IgD-negative memory B cell (primary cell): ENCODE measurements at regions not wholly inside any gene's neighbourhood (a gene's known extent, or its start where the extent isn't known, plus 50 kb on each side); places are given as distances from the start of the nearest gene placed in this dataset.
"Not testable (repeated sequence)": the region's sequence is repeated elsewhere in the genome, so short reads cannot be mapped to it uniquely, and the experiment has no call there.

Experiments
- H3K27ac Mint-ChIP-seq, 3 donors: one replicate each; pipeline ENCODE4 v1.8.0; 2020 to 2022; ENCODE audit warnings: mild to moderate bottlenecking in 3 of 3, mixed read lengths in 3 of 3, moderate library complexity in 1 of 3
- H3K27me3 Mint-ChIP-seq: one replicate; pipeline ENCODE4 v1.8.0; 2021; ENCODE audit warnings: mixed read lengths
- H3K36me3 Mint-ChIP-seq: one replicate; pipeline ENCODE4 v1.8.0; 2020; ENCODE audit warnings: mild to moderate bottlenecking, mixed read lengths
- H3K4me1 Mint-ChIP-seq, 3 donors: one replicate each; pipeline ENCODE4 v1.8.0; 2020 to 2022; ENCODE audit warnings: mixed read lengths in 3 of 3, mild to moderate bottlenecking in 1 of 3
- H3K4me3 Mint-ChIP-seq, 4 donors: one replicate each; pipeline ENCODE4 v1.8.0; 2020 to 2022; ENCODE audit warnings: mild to moderate bottlenecking in 4 of 4, mixed read lengths in 4 of 4, moderate library complexity in 3 of 4
- H3K9me3 Mint-ChIP-seq, 3 donors: one replicate each; pipeline ENCODE4 v1.8.0; 2020 to 2021; ENCODE audit warnings: mixed read lengths in 3 of 3, mild to moderate bottlenecking in 1 of 3

DNA sequence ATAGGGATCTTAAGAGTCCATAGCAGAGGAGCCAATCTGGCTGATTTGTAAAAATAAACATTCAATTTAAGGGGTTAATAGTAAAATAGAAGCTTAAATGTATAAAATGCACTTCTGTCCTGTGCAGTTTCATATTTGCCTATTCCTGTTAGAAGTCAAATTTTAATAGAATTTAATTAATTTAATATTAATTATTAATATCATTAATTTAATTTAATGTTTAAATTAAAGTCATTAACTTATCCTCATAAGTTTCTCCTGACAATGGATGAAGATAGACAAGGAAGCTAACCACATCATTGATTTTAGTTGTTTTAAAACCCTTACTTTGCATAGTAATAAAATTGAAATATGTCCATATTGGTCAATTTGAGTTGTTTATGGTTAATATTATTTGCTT is 1096.2 kb upstream of the EPHA6 start:
- Mint-ChIP-seq H3K27me3 (no peaks in the 10 kb centered on the region), H3K9me3 (no peaks in the 10 kb centered on the region), H3K36me3 (no peaks in the 10 kb centered on the region), H3K4me3 (no peak overlapping the region), H3K4me1 (no peaks in the 10 kb centered on the region), H3K27ac (no peak overlapping the region)

DNA sequence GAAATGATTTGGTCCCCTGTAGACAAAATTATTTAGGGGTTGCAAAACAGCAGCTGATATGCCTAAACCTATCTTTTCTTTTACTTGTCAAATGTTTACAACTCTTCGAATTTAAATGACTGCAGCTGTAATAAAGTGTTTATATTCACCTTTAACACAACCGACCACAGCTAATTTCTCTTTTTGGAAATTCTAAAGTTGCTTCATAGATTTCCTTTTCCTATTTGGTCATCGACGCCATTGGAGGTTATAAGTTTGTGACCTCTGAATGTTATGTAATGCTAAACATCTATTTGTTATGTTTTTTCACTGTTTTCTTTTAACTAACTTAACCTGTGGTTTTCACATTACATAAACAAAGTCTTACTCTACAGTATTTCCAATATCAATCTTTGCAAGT is 1094.9 kb upstream of the EPHA6 start:
- Mint-ChIP-seq H3K9me3 (no peaks in the 10 kb centered on the region), H3K27me3 (no peaks in the 10 kb centered on the region), H3K27ac (no peak overlapping the region), H3K4me3 (no peak overlapping the region), H3K4me1 (no peaks in the 10 kb centered on the region), H3K36me3 (no peaks in the 10 kb centered on the region)

DNA sequence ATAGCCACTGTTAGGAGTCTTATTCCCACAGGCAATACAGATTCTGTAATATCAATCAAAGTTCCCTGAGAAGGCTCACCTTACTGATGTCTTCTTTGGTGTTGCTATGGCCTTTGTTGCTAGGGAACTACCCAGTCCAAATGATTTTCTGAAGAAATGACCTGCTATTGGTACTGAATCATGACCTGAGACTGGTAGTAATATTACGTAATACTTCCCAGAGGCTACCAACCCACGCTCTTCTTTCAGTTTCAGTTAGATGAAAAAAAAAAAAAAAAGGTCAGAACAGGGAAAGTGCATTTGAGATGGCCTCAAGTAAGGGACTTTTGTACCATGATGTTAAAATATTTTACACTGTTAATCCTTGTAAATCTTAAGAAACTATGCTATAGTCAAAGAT is 1092.5 kb upstream of the EPHA6 start:
- Mint-ChIP-seq H3K36me3 (no peaks in the 10 kb centered on the region), H3K4me3 (no peak overlapping the region), H3K27ac (no peak overlapping the region), H3K9me3 (no peaks in the 10 kb centered on the region), H3K4me1 (no peaks in the 10 kb centered on the region), H3K27me3 (no peaks in the 10 kb centered on the region)

DNA sequence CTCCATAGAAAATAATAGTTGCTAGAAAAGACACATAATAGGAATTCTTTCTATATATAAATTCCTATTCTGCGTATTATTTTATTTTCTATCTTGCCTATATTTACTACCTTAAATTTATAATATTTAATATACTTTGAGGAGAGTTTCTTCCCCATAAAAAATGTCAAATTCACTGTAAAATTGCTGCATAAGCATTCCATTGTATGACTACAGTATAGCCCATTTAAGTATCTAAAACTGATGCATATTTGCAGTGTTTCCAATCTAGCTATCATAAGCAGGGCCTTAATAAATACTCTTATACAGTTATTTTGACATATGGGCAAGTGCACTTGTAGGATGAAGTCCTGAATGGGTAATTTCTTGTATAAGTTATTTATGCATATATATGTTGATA is 1088.6 kb upstream of the EPHA6 start:
- Mint-ChIP-seq H3K9me3 (peaks cover 0 to 4% (median 0%) of the 10 kb centered on the region in 3 donors), H3K4me3 (no peak overlapping the region), H3K4me1 (no peaks in the 10 kb centered on the region), H3K36me3 (no peaks in the 10 kb centered on the region), H3K27me3 (no peaks in the 10 kb centered on the region), H3K27ac (no peak overlapping the region)

DNA sequence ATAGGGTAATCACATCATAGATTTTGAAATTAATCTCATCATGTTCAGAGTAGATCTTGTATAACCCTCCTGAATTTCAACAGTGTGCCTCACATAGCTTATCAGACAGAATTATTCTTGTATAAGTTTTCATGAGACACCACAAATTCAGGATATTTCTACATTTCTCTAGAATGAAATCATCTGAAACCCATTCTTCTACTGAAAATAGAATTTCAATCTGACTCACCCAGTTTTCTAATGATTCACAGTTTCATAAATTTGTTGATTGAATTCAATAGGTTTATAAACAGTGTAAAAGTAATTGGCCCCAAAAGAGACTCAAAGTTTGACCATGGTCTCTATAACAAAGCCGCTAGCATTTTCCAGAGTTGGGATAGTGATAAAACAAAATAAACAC is 1082.6 kb upstream of the EPHA6 start:
- no peaks in the 10 kb centered on the region for H3K4me1 Mint-ChIP-seq
- H3K9me3 Mint-ChIP-seq, result peaks cover 0 to 4% (median 0%) of the 10 kb centered on the region in 3 donors
- H3K36me3 Mint-ChIP-seq, result no peaks in the 10 kb centered on the region
- H3K27me3 Mint-ChIP-seq, result no peaks in the 10 kb centered on the region
- H3K4me3 Mint-ChIP-seq, result no peak overlapping the region
- no peak overlapping the region for H3K27ac Mint-ChIP-seq

DNA sequence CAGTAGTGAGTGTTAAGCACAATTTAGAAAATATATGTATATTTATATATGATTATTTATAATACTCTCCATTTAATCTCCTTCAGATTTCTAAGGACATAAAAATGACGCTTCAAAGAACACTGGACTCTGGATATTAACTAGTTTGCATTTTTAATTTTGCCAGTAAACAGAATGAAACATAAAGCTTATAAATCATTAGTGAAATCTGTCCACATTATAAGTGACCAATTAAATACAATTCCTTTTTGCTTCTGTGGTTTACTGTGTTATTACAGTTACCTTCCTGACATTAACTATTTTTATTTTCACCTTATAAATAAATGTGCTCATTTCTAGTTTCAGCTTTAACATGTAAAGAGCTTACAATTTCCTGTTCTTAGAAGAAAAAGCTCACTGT is 1081.1 kb upstream of the EPHA6 start:
- peaks cover 0 to 4% (median 0%) of the 10 kb centered on the region in 3 donors for H3K9me3 Mint-ChIP-seq
- no peaks in the 10 kb centered on the region for H3K4me1 Mint-ChIP-seq
- no peak overlapping the region for H3K4me3 Mint-ChIP-seq
- no peaks in the 10 kb centered on the region for H3K36me3 Mint-ChIP-seq
- H3K27me3 Mint-ChIP-seq, result no peaks in the 10 kb centered on the region
- H3K27ac Mint-ChIP-seq, result no peak overlapping the region

DNA sequence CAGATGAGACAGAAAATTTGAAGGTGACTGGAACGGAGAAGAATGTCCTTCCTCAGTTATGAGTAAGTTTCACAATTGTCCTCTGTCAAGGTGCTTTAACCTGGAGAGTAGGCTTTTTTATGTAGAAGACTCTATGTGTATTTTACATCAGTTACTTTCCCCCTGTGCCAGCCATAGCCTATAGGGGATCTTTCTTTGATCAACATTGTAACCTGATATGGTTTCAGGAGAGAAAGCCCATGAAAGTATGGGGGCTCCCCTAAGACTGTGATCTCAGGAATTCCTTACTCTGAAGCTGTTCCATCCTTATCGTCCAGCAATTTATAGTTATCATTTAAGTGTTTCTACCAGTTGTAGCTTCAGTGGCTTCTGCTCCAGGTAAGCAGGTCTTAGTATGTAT is 1076.3 kb upstream of the EPHA6 start:
- Mint-ChIP-seq H3K27ac (no peak overlapping the region), H3K4me1 (no peaks in the 10 kb centered on the region), H3K36me3 (no peaks in the 10 kb centered on the region), H3K27me3 (no peaks in the 10 kb centered on the region), H3K4me3 (no peak overlapping the region), H3K9me3 (peaks cover 0 to 4% (median 3%) of the 10 kb centered on the region in 3 donors)

DNA sequence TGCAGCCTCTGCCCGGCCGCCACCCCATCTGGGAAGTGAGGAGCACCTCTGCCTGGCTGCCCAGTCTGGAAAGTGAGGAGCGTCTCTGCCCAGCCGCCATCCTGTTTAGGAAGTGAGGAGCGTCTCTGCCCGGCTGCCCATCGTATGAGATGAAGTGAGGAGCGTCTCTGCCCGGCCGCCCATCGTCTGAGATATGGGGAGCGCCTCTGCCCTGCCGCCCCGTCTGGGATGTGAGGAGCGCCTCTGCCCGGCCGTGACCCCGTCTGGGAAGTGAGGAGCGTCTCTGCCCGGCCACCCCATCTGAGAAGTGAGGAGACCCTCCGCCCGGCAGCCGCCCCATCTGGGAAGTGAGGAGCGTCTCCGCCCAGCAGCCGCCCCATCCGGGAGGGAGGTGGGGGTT is 1069.5 kb upstream of the EPHA6 start:
- not testable (repeated sequence) for H3K4me3 Mint-ChIP-seq, H3K9me3 Mint-ChIP-seq

DNA sequence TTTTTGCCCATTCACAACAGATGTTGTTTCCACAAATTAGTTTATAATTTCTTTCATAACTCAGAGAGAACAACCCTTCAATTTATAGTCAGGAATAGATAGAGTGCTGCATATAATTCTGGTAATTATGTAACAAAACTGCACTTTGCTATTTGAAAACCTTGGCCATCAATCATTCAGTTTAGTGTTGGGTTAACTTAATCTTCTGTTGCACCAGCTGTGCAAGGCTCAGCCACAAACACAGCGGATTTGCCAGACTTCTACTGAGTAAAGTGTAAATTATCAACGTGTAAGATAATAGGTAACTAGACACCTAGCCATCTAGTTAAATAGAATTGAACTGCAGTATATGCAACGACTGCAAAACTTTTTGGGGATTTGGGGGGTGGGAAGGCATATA is 1064.3 kb upstream of the EPHA6 start:
- Mint-ChIP-seq H3K4me1 (no peaks in the 10 kb centered on the region), H3K27ac (no peak overlapping the region), H3K9me3 (peaks cover 0 to 4% (median 0%) of the 10 kb centered on the region in 3 donors), H3K36me3 (no peaks in the 10 kb centered on the region), H3K27me3 (no peaks in the 10 kb centered on the region), H3K4me3 (no peak overlapping the region)

More for the DNA sequence above, 1069.5 kb upstream of the EPHA6 start:
- not testable (repeated sequence) for H3K4me1 Mint-ChIP-seq, H3K36me3 Mint-ChIP-seq, H3K27ac Mint-ChIP-seq, H3K27me3 Mint-ChIP-seq

DNA sequence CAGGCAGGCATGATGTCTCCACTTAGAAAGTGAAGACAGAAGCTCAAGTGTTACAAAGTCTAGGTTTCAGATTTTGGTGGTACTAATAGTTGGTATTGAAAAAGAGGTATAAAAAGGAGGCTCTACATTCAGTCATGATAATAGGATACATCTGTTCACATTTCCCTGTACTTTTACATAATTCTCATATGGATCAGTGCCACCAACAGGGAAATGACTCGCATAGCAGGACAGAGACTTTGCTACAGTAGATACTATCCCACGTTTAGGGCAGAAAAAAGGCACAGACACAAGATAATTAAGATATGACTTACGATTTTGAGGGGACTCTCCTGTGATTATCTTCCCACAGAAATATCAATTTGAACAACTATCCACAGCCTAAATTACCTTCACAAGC is 1062.9 kb upstream of the EPHA6 start:
- H3K4me1 Mint-ChIP-seq, result no peaks in the 10 kb centered on the region
- no peak overlapping the region for H3K4me3 Mint-ChIP-seq
- H3K27me3 Mint-ChIP-seq, result no peaks in the 10 kb centered on the region
- H3K9me3 Mint-ChIP-seq, result peaks cover 0 to 4% (median 0%) of the 10 kb centered on the region in 3 donors
- H3K36me3 Mint-ChIP-seq, result no peaks in the 10 kb centered on the region
- H3K27ac Mint-ChIP-seq, result no peak overlapping the region

DNA sequence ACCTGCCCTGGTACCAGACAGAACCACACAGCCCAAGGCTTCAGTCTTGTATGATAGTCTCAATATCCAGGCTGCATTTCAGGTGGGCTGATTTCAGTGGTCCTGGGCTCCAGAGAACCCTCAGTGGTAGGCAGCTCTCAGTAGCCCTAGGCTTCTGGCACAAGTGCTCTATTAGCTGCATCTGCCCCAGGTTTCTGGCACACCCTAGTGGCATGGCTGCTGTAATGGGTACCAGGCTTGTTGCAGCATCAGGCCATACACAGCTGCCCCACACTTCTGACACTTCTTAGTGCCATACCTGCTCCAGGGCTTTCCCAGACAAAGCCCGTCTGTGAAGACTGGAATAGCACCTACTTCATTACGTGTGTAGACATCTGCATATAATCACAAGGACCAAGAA is 1062.2 kb upstream of the EPHA6 start:
- Mint-ChIP-seq H3K27me3 (no peaks in the 10 kb centered on the region), H3K36me3 (no peaks in the 10 kb centered on the region), H3K9me3 (peaks cover 0 to 4% (median 0%) of the 10 kb centered on the region in 3 donors), H3K4me1 (no peaks in the 10 kb centered on the region), H3K27ac (no peak overlapping the region), H3K4me3 (no peak overlapping the region)

DNA sequence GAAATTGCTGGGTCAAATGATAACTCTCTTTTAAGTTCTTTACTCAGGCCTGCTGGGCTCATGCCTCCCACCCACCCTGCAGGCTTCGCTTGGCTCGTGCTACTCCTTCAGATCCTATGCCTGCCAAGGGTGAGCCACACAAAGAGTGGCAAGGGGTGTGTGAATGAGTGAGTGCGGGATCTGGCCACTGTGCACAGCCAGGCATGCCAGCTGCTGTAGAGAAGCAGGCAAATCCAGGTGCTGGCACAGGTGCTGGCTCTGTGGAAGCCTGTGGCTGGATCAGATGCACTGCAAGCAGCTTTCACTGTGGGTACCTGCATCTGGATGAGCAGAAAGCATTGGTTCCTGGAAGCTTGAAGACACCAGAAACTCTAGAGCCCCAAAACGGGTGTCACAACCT is 1055.7 kb upstream of the EPHA6 start:
- Mint-ChIP-seq H3K4me3 (no peak overlapping the region), H3K36me3 (no peaks in the 10 kb centered on the region), H3K4me1 (no peaks in the 10 kb centered on the region), H3K9me3 (peaks cover 0 to 10% (median 0%) of the 10 kb centered on the region in 3 donors), H3K27me3 (no peaks in the 10 kb centered on the region), H3K27ac (no peak overlapping the region)

DNA sequence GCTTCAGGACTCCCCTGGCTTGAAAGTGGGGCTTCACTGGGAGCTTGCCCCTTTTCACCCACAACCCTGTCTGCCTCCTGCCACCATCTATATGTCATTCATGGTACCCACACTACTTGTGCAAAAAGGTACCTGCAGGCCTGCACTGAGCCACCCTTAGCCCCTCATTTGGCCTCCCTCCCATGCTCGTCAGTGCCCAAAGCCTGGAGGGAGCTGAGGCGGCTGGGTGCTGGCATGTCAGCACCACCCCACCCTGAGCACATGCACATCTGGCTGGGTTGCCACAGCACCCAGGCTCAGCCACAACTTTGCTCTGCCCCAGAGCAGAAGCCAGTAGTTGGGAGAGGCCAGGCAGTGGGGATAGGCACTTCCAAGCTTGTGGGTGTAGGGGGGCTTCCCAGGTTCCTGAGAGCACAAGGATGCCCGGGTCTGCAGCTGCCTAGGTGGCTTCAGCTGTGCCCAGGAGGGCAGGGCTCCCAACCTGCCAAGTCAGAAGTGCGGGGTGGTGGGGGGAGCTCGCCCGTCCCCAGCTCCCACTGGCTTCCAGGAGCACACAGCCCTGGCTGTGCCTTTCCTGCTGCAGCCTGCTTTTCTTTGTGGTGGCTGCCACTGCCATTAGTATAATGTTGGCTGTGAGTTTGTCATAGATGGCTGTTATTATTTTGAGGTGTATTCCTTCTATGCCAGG is 1054.6 kb upstream of the EPHA6 start:
- Mint-ChIP-seq H3K36me3 (no peaks in the 10 kb centered on the region), H3K27me3 (no peaks in the 10 kb centered on the region), H3K27ac (no peak overlapping the region)

DNA sequence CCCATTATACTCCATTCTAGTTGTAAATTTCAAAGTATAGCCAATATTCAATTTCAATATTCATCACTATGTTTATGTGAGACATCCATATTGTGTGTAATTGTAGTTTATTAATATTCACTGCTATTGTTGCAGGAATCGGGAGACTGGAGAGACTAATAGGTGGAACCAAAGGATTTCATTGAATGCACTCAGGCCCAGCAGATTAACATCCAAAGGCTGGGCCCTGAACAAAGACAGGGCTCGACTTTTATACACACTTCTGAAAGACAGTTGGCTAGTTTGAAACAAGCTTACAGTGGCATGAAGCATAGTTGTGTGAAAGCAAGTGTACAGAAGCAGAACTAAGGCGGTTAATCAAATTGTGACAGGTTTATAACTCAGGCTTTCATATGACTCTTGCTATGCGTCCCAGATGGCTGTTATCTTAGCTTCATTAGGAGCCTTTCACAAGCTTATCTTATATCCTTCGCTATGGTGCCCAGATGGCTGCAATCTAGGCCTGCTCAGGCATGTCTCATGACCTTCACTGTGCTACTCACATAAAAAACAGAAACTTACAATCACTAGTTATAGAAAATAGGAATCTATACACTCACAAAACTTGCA is 1038.8 kb upstream of the EPHA6 start:
- Mint-ChIP-seq H3K4me3 (no peak overlapping the region), H3K36me3 (no peaks in the 10 kb centered on the region), H3K27ac (peak overlapping the region in 1 of 3 donors; percentile 31), H3K4me1 (no peaks in the 10 kb centered on the region), H3K27me3 (no peaks in the 10 kb centered on the region), H3K9me3 (peaks cover 5 to 27% (median 10%) of the 10 kb centered on the region in 3 donors)

More for the DNA sequence above, 1054.6 kb upstream of the EPHA6 start:
- Mint-ChIP-seq H3K4me1 (no peaks in the 10 kb centered on the region), H3K4me3 (no peak overlapping the region), H3K9me3 (peaks cover 0 to 6% (median 0%) of the 10 kb centered on the region in 3 donors)

DNA sequence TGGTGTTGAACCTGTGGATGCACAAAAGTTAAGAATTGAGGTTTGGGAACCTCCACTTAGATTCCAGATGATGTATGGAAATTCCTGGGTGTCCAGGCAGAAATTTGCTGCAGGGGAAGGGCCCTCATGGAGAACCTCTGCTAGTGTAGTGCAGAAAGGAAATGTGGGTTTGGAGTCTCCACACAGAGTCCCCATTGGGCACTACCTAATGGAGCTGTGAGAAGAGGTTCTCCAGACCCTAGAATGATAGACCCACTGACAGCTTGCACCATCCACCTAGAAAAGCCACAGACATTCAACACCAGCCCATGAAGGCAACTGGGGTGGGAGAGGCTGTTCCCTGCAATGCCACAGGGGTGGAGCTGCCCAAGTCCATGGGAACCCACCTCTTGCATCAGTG is 1032.8 kb upstream of the EPHA6 start:
- Mint-ChIP-seq H3K27ac (no peak overlapping the region), H3K9me3 (peaks cover 0 to 8% (median 3%) of the 10 kb centered on the region in 3 donors), H3K4me3 (no peak overlapping the region), H3K27me3 (no peaks in the 10 kb centered on the region), H3K4me1 (no peaks in the 10 kb centered on the region), H3K36me3 (no peaks in the 10 kb centered on the region)

DNA sequence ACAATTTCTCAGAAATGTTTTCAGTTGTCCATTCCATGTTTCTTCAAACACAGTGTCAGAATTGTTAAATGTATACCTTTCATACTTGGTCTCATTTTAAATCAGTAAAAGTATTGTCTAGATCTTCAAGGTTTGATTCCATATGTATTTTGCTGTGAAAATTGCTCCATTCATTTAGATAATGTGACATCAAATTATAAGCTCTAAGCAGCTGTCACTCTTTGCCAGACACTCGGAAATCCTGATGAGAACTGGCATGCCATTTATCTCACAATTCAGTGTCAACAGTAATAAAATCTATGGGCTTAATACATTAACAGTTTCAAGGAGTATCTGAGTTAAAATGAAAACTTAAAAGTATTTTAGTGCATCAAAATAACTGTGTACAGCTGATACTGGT is 1025.3 kb upstream of the EPHA6 start:
- peaks cover 0 to 3% (median 2%) of the 10 kb centered on the region in 3 donors for H3K9me3 Mint-ChIP-seq
- H3K27ac Mint-ChIP-seq, result no peak overlapping the region
- H3K4me3 Mint-ChIP-seq, result no peak overlapping the region
- H3K36me3 Mint-ChIP-seq, result no peaks in the 10 kb centered on the region
- no peaks in the 10 kb centered on the region for H3K4me1 Mint-ChIP-seq
- no peaks in the 10 kb centered on the region for H3K27me3 Mint-ChIP-seq
